Thyroid gland (tissue), 4 donors: ENCODE measurements at regions not wholly inside any gene's neighbourhood (a gene's known extent, or its start where the extent isn't known, plus 50 kb on each side); places are given as distances from the start of the nearest gene placed in this dataset.

Experiments
- POLR2A ChIP-seq, 2 donors: fragments of 450-650 bp; IDR thresholded peaks; one replicate each; pipeline ENCODE4 v1.6.1; 2017; ENCODE audit warnings: antibody characterized with exemption in 2 of 2, mild to moderate bottlenecking in 2 of 2, moderate library complexity in 1 of 2
- TF ChIP-seq, protein P1 (sequence below), 6 experiments: fragments of 200-600 bp in 3 of 6; fragments of 450-650 bp in 3 of 6; sonication (generic) in 3 of 6; IDR thresholded peaks; one replicate each; pipeline ENCODE4 v1.5.1; 2016 to 2019; ENCODE audit warnings: antibody characterized with exemption in 6 of 6, mild to moderate bottlenecking in 2 of 6, inconsistent platforms in 1 of 6, moderate library complexity in 1 of 6

GRCh38 chr11:114815176-114815575, 136.8 kb downstream of the NXPE2 start:
- TF ChIP-seq, protein P1, sequence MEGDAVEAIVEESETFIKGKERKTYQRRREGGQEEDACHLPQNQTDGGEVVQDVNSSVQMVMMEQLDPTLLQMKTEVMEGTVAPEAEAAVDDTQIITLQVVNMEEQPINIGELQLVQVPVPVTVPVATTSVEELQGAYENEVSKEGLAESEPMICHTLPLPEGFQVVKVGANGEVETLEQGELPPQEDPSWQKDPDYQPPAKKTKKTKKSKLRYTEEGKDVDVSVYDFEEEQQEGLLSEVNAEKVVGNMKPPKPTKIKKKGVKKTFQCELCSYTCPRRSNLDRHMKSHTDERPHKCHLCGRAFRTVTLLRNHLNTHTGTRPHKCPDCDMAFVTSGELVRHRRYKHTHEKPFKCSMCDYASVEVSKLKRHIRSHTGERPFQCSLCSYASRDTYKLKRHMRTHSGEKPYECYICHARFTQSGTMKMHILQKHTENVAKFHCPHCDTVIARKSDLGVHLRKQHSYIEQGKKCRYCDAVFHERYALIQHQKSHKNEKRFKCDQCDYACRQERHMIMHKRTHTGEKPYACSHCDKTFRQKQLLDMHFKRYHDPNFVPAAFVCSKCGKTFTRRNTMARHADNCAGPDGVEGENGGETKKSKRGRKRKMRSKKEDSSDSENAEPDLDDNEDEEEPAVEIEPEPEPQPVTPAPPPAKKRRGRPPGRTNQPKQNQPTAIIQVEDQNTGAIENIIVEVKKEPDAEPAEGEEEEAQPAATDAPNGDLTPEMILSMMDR (IDR thresholded peaks at IDR 0.05): no peak
- TF ChIP-seq POLR2A (IDR thresholded peaks at IDR 0.05): no peak
